ENCODE measurements at regions not wholly inside any gene's neighbourhood (a gene's known extent, or its start where the extent isn't known, plus 50 kb on each side); places are given as distances from the start of the nearest gene placed in this dataset.

DNA sequence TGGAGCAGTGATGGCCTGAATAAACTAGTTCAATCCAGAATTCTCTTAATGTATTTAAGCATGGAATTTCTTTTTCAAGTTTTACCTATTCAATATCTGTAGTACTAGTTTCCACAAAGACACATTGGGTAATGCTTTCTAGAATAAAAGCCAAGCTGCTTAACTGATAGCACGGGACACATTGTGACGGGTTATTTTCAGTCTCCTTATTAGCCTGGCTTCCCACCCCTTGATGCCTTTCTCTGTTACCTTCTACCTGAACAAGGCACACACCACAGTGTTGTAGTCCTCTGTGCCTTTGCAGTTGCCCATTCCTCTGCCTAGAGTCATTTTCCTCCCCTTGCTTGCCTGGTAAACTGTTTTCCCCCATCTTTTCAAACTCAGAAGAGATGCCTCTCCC lies 139.1 kb downstream of the HDGFL1 start:
- Mint-ChIP-seq H3K4me3 (ENCODE audit: unreplicated experiment) (no peak overlapping the region), H3K4me1 (ENCODE audit: low read depth, unreplicated experiment) (peaks cover 4% of the 10 kb centered on the region), H3K27ac (ENCODE audit: unreplicated experiment) (no peak overlapping the region), H3K9me3 (ENCODE audit: unreplicated experiment) (no peaks in the 10 kb centered on the region), H3K36me3 (ENCODE audit: unreplicated experiment) (no peaks in the 10 kb centered on the region), H3K27me3 (ENCODE audit: unreplicated experiment) (peaks cover 1% of the 10 kb centered on the region)
- DNase-seq: no peak
- TF ChIP-seq, protein P1, sequence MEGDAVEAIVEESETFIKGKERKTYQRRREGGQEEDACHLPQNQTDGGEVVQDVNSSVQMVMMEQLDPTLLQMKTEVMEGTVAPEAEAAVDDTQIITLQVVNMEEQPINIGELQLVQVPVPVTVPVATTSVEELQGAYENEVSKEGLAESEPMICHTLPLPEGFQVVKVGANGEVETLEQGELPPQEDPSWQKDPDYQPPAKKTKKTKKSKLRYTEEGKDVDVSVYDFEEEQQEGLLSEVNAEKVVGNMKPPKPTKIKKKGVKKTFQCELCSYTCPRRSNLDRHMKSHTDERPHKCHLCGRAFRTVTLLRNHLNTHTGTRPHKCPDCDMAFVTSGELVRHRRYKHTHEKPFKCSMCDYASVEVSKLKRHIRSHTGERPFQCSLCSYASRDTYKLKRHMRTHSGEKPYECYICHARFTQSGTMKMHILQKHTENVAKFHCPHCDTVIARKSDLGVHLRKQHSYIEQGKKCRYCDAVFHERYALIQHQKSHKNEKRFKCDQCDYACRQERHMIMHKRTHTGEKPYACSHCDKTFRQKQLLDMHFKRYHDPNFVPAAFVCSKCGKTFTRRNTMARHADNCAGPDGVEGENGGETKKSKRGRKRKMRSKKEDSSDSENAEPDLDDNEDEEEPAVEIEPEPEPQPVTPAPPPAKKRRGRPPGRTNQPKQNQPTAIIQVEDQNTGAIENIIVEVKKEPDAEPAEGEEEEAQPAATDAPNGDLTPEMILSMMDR (IDR thresholded peaks at IDR 0.05; ENCODE audit: partially characterized antibody, unreplicated experiment): no peak

DNA sequence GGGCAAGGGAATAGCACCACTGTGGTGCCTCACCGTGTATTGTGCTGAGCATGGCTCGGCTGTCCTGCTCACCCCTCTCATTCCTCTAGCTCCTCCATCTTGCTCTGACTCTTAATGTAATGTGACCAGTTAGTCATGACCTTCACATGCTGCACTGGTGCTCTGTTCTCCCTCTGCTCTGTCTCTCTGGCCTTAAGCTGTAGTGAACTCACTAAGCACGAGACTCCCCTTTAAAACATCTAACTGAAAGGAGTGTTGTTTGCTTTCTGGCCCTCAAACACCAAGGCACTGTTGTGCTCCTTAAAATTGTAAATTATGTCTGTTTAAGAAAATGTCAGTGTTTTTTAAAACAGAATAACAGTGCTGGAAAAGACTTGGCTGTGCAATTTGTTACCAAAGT lies 140.4 kb downstream of the HDGFL1 start:
- peak overlapping the region; percentile 70 for H3K27ac Mint-ChIP-seq (ENCODE audit: unreplicated experiment)
- DNase-seq: no peak
- no peaks in the 10 kb centered on the region for H3K9me3 Mint-ChIP-seq (ENCODE audit: unreplicated experiment)
- H3K27me3 Mint-ChIP-seq (ENCODE audit: unreplicated experiment): peaks cover 1% of the 10 kb centered on the region
- no peak overlapping the region for H3K4me3 Mint-ChIP-seq (ENCODE audit: unreplicated experiment)
- H3K36me3 Mint-ChIP-seq (ENCODE audit: unreplicated experiment): no peaks in the 10 kb centered on the region
- TF ChIP-seq, protein P1 (IDR thresholded peaks at IDR 0.05; ENCODE audit: partially characterized antibody, unreplicated experiment): no peak
- H3K4me1 Mint-ChIP-seq (ENCODE audit: low read depth, unreplicated experiment): peaks cover 4% of the 10 kb centered on the region

DNA sequence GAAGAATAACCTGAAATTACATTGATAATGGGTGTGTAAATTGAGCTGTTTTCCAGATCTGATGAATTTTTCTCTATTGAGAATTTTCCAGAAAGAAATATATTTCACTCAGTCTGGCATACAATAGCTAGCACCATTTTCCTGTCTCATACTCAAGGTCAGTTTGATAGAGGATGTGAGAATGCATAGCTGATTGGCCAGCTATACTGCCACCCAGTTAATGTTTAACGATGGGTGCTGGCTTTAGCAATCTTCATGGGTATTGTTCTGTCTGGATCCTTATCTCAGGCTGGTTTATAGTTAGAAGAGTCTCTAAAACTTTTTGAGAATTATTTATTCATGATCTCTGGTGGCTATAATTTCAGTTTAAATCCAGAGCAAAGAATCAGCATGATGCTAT lies 147.4 kb downstream of the HDGFL1 start:
- peaks cover 3% of the 10 kb centered on the region for H3K9me3 Mint-ChIP-seq (ENCODE audit: unreplicated experiment)
- H3K27me3 Mint-ChIP-seq (ENCODE audit: unreplicated experiment): peaks cover 2% of the 10 kb centered on the region
- H3K27ac Mint-ChIP-seq (ENCODE audit: unreplicated experiment): no peak overlapping the region
- H3K4me3 Mint-ChIP-seq (ENCODE audit: unreplicated experiment): no peak overlapping the region
- no peaks in the 10 kb centered on the region for H3K36me3 Mint-ChIP-seq (ENCODE audit: unreplicated experiment)
- no peak for DNase-seq
- TF ChIP-seq, protein P1 (IDR thresholded peaks at IDR 0.05; ENCODE audit: partially characterized antibody, unreplicated experiment): no peak
- H3K4me1 Mint-ChIP-seq (ENCODE audit: low read depth, unreplicated experiment): no peaks in the 10 kb centered on the region

DNA sequence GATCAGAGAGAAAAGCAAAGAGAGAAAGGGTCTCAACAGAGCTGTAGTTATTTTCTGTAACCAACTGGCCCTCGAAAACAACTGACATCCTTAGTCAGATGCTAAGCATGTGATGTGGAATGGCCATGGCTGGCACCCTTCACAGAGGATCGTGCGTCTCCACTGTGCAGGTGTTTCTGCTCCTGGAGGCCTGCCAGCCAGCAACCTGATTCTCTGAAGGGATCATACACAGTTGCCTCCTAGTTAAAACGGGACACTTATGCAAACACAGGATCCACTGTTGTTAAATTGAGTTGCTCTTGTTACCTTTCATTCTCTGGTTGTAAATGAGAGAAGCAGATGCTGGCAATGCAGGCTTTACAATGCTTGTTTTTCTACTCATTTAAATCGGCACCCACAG lies 148.5 kb downstream of the HDGFL1 start:
- H3K4me3 Mint-ChIP-seq (ENCODE audit: unreplicated experiment): no peak overlapping the region
- H3K27me3 Mint-ChIP-seq (ENCODE audit: unreplicated experiment): peaks cover 2% of the 10 kb centered on the region
- H3K9me3 Mint-ChIP-seq (ENCODE audit: unreplicated experiment): peaks cover 3% of the 10 kb centered on the region
- peaks cover 5% of the 10 kb centered on the region for H3K36me3 Mint-ChIP-seq (ENCODE audit: unreplicated experiment)
- no peak for DNase-seq
- no peaks in the 10 kb centered on the region for H3K4me1 Mint-ChIP-seq (ENCODE audit: low read depth, unreplicated experiment)
- H3K27ac Mint-ChIP-seq (ENCODE audit: unreplicated experiment): no peak overlapping the region
- TF ChIP-seq, protein P1 (IDR thresholded peaks at IDR 0.05; ENCODE audit: partially characterized antibody, unreplicated experiment): no peak

DNA sequence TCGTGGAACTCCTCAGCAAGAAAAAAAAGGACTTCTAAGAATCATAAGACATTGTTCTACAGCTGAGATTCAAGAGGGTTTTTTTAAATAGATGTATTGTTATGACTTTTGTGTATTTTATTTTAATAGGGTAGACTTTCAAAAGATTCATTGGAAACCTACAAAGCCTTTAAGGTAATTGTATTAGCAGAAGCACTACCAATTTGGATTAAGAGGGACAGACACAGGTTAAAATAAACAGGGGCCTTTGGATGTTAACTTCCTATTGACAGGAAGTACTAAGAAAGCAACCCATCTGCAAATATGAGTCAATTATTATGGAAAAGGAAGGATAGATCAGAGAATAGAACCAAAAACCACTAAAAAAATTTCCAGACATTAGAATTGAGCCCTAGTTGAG lies 153.5 kb downstream of the HDGFL1 start:
- Mint-ChIP-seq H3K27ac (ENCODE audit: unreplicated experiment) (no peak overlapping the region), H3K4me3 (ENCODE audit: unreplicated experiment) (no peak overlapping the region), H3K4me1 (ENCODE audit: low read depth, unreplicated experiment) (no peaks in the 10 kb centered on the region), H3K27me3 (ENCODE audit: unreplicated experiment) (no peaks in the 10 kb centered on the region), H3K36me3 (ENCODE audit: unreplicated experiment) (peaks cover 13% of the 10 kb centered on the region), H3K9me3 (ENCODE audit: unreplicated experiment) (peaks cover 3% of the 10 kb centered on the region)
- TF ChIP-seq, protein P1 (IDR thresholded peaks at IDR 0.05; ENCODE audit: partially characterized antibody, unreplicated experiment): no peak
- DNase-seq: no peak
